Pancreas (tissue), 10 donors: ENCODE measurements at regions not wholly inside any gene's neighbourhood (a gene's known extent, or its start where the extent isn't known, plus 50 kb on each side); places are given as distances from the start of the nearest gene placed in this dataset.

Source experiments
- ATAC-seq, 4 donors: fragments of 200-7000 bp; cut with Tn5 transposase; one replicate each; pipeline versions ENCODE4 v1.8.0 to v1.9.1; 2020; ENCODE audit warnings: mild to moderate bottlenecking in 4 of 4, moderate library complexity in 4 of 4
- DNase-seq, 6 donors: peaks; one replicate each; pipeline ENCODE4 v3.0.0-alpha.2; 2020
- FAIRE-seq: peaks from 2 replicates; lab custom pipeline; 2012; peaks lifted over from hg19 to GRCh38; lab: Jason Lieb, UNC
- H3K27ac ChIP-seq, 4 donors: fragments of 200-600 bp; sonication (generic); 1 replicate in 3 of 4; 2 replicates in 1 of 4; pipeline versions ENCODE4 v1.5.0 to v1.8.0; 2020
- H3K27me3 ChIP-seq, 4 donors: fragments of 200-600 bp; one replicate each; pipeline ENCODE4 v1.8.0; 2021
- H3K36me3 ChIP-seq, 3 donors: fragments of 200-600 bp; sonication (generic) in 1 of 3; one replicate each; pipeline versions ENCODE4 v1.5.0 to v1.8.0; 2020 to 2021
- H3K4me1 ChIP-seq, 3 donors: fragments of 200-600 bp; one replicate each; pipeline ENCODE4 v1.8.0; 2021
- H3K4me3 ChIP-seq, 4 donors: fragments of 200-600 bp; sonication (generic) in 2 of 4; one replicate each; pipeline versions ENCODE4 v1.5.0 to v1.8.0; 2020 to 2021
- H3K9me3 ChIP-seq, 4 donors: fragments of 200-600 bp; one replicate each; pipeline ENCODE4 v1.8.0; 2021
- WGBS, 2 donors: extraction: QIAGEN DNeasy Blood & Tissue Kit; methylation state at CpG; one replicate each; pipeline ENCODE4 v1.1.7; 2013; 5-methylcytosine and 5-hydroxymethylcytosine counted together
- intact Hi-C, 3 donors: fragments of 100-400 bp; cut with DNase I; formaldehyde crosslinking; loops; one replicate each; pipeline versions ENCODE4 v1.11.1 to v1.14.2; 2022
- TF ChIP-seq, protein P1 (sequence below), 4 donors: fragments of 200-600 bp; sonication (generic) in 3 of 4; IDR thresholded peaks; one replicate each; pipeline versions ENCODE4 v1.5.0 to v1.8.0; 2021; ENCODE audit warnings: antibody characterized with exemption in 4 of 4
- donor health status: healthy with polysubstance abuse.
- donor health status: DM: no; HTN: no; CAD: no; lungs with moderate emphysema.
- donor health status: DM: no; HTN: no; CAD: no.
- donor health status: control.
- donor health status: control.
- donor health status: Bipolar disorder and iron deficiency.
- donor health status: DM: yes; HTN: yes; CAD: no.
- donor health status: DM: no; HTN: no; CAD: no.
- donor health status: DM: no; HTN: no; CAD: no.
- donor health status: DM: yes; HTN: yes; CAD: no.

DNA sequence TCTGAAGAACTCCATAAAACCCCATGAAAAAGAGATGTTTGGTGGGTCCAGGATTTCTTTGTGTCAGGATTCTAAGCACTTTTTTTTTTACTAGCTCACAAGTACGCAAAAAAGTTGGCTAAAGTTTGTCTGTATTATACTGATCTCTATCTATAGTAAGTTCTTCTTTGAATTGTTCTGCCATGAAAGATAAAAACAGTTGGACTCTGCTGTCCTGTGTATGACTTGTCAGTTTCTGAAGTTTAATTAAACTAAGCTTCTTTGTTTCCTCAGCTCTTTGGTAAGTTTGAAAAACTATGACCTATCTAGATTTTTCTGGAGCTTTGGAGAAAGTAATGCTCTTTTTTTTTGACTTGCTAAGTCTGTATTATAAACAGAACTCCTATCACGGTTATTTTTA, 812.2 kb upstream of the LUZP2 start:
- H3K27me3 ChIP-seq, result peaks cover 0 to 3% (median 0%) of the 10 kb centered on the region in 4 donors
- H3K9me3 ChIP-seq, result no peaks in the 10 kb centered on the region
- DNase-seq (no peak), ATAC-seq (no peak), FAIRE-seq (no peak)
- TF ChIP-seq, protein P1, sequence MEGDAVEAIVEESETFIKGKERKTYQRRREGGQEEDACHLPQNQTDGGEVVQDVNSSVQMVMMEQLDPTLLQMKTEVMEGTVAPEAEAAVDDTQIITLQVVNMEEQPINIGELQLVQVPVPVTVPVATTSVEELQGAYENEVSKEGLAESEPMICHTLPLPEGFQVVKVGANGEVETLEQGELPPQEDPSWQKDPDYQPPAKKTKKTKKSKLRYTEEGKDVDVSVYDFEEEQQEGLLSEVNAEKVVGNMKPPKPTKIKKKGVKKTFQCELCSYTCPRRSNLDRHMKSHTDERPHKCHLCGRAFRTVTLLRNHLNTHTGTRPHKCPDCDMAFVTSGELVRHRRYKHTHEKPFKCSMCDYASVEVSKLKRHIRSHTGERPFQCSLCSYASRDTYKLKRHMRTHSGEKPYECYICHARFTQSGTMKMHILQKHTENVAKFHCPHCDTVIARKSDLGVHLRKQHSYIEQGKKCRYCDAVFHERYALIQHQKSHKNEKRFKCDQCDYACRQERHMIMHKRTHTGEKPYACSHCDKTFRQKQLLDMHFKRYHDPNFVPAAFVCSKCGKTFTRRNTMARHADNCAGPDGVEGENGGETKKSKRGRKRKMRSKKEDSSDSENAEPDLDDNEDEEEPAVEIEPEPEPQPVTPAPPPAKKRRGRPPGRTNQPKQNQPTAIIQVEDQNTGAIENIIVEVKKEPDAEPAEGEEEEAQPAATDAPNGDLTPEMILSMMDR (IDR thresholded peaks at IDR 0.05), result no peak
- H3K4me1 ChIP-seq, result no peaks in the 10 kb centered on the region
- intact Hi-C loops, result no loop called here
- WGBS, 2 donors, result 69 to 77% methylated on average over 2 of the region's 2 CpGs
- no peaks in the 10 kb centered on the region for H3K36me3 ChIP-seq
- no peak overlapping the region for H3K27ac ChIP-seq
- no peak overlapping the region for H3K4me3 ChIP-seq

DNA sequence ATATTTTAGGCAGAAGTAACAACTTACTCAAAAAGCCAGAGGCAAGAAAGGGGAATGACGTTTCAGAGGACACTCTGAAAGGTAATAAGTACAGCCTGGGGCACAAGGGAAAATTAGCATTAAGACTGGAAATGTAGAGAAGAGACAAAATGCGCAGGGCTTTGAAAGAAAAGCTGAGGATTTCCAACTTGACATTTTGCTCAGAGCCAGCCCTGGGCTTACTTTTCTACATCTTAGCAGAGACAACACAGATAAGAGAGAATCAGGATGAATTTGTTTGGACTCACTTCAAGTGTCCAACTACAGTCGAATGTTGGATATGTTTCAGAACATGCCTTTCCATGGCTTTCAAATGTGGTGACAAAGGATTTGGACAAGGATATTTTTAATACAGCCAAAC, 808.9 kb upstream of the LUZP2 start:
- Histone ChIP-seq H3K4me1 (no peaks in the 10 kb centered on the region), H3K27me3 (peaks cover 0 to 3% (median 0%) of the 10 kb centered on the region in 4 donors), H3K4me3 (no peak overlapping the region), H3K9me3 (no peaks in the 10 kb centered on the region), H3K36me3 (no peaks in the 10 kb centered on the region), H3K27ac (no peak overlapping the region)
- FAIRE-seq (no peak), ATAC-seq (no peak), DNase-seq (no peak)
- TF ChIP-seq, protein P1 (IDR thresholded peaks at IDR 0.05), result no peak
- 67 to 72% methylated on average over 3 of the region's 3 CpGs for WGBS, 2 donors
- intact Hi-C loops, result no loop called here

DNA sequence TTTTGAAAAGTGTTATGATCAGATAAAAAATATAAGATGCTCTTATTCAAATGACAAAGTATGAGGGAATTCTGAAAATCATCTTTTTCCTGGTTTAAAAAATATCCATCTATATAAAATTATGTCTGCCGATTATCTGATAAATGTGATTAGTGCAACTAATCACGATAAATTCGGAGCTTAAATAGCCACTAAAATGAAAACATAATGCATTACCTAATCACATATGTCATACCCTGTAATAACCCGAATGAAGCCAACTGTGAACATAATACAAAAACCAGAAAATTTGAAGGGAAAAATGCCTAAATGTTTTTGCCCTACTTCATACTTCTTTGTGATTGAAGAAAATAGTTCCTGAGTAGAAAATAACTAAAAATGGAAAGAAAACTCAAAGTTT, 808.4 kb upstream of the LUZP2 start:
- Histone ChIP-seq H3K4me1 (no peaks in the 10 kb centered on the region), H3K27ac (no peak overlapping the region), H3K9me3 (no peaks in the 10 kb centered on the region), H3K4me3 (no peak overlapping the region), H3K27me3 (peaks cover 0 to 3% (median 0%) of the 10 kb centered on the region in 4 donors), H3K36me3 (no peaks in the 10 kb centered on the region)
- DNase-seq, result no peak
- FAIRE-seq, result no peak
- 71 to 82% methylated on average over 4 of the region's 4 CpGs for WGBS, 2 donors
- intact Hi-C loops, result no loop called here
- no peak for ATAC-seq
- TF ChIP-seq, protein P1 (IDR thresholded peaks at IDR 0.05), result no peak

DNA sequence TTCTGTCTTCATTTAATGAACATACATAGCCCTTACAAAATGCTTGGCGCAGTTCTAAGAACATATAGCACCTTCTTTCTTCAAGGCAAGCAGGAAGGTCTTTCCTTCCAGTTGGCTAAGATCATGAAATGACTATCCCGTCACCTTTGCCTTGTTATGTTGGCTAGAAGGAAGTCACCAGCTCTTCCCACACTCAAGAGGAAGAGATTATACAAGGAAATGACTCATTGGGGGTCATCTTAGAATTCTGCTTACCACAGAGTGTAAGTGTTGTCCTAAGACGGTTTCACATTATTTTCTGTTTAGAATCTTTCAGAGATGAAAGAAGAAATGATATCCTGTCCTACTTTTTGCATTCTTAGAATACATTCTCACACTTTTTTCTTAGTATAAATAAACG, 808.0 kb upstream of the LUZP2 start:
- H3K27me3 ChIP-seq, result peaks cover 0 to 3% (median 0%) of the 10 kb centered on the region in 4 donors
- DNase-seq (no peak), FAIRE-seq (no peak), ATAC-seq (no peak)
- TF ChIP-seq, protein P1 (IDR thresholded peaks at IDR 0.05), result no peak
- H3K4me3 ChIP-seq, result no peak overlapping the region
- H3K9me3 ChIP-seq, result no peaks in the 10 kb centered on the region
- no peaks in the 10 kb centered on the region for H3K4me1 ChIP-seq
- H3K27ac ChIP-seq, result no peak overlapping the region
- intact Hi-C loops, result no loop called here
- WGBS, 2 donors, result 63 to 64% methylated on average over 4 of the region's 4 CpGs
- no peaks in the 10 kb centered on the region for H3K36me3 ChIP-seq

DNA sequence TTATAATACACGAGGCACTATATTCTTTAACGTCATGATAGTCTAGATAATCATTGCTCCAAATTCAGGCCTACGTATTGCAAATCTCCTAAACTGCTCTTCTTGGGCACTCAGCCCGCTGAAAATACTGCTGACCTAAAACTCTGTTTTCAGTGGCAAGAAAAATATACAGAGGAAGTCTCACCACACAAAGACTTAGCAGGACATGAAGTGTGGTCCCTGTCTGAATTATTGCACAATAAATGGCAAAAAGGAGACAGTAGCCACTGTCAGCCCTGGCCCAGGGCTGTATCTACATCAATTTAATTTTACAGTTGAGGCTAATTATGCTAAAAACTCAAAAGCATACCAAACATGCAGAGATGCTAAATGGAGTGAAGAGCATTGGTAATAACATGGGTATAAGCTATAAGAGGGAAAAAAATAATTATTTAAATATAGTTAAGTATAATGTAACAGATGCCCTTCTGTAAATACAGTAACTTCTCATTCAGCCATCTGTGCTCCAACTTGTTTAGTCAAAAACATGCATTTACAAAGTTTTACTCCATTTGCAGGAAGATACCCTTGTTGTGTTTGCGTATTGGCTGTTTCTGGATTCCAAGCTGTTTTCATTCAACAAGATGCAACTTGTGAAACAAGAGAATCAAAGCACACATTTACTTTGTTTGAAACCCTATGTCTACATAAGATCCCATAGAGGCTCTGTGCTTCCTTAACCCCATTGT, 800.0 kb upstream of the LUZP2 start:
- TF ChIP-seq, protein P1 (IDR thresholded peaks at IDR 0.05), result no peak
- WGBS, 2 donors, result 81 to 87% methylated on average over 5 of the region's 5 CpGs
- Histone ChIP-seq H3K4me1 (no peaks in the 10 kb centered on the region), H3K36me3 (no peaks in the 10 kb centered on the region), H3K27me3 (no peaks in the 10 kb centered on the region), H3K27ac (no peak overlapping the region), H3K4me3 (no peak overlapping the region), H3K9me3 (no peaks in the 10 kb centered on the region)
- intact Hi-C loops, result no loop called here
- FAIRE-seq (no peak), DNase-seq (no peak), ATAC-seq (no peak)
